Sigmoid colon (tissue), 4 donors: ENCODE measurements at regions not wholly inside any gene's neighbourhood (a gene's known extent, or its start where the extent isn't known, plus 50 kb on each side); places are given as distances from the start of the nearest gene placed in this dataset.

Experiments used
- CTCF ChIP-seq, 4 experiments: fragments of 450-650 bp in 3 of 4; fragments of 200-600 bp in 1 of 4; IDR thresholded peaks; one replicate each; pipeline ENCODE4 v1.5.1; 2016 to 2019; ENCODE audit warnings: antibody characterized with exemption in 4 of 4, mild to moderate bottlenecking in 3 of 4, moderate library complexity in 2 of 4
- EP300 ChIP-seq, 4 donors: sonication (generic); formaldehyde crosslinking; IDR thresholded peaks; one replicate each; pipeline ENCODE4 v1.6.1; 2017; ENCODE audit warnings: antibody characterized with exemption in 4 of 4
- POLR2A ChIP-seq, 2 donors: fragments of 450-650 bp; IDR thresholded peaks; one replicate each; pipeline ENCODE4 v1.6.1; 2016; ENCODE audit warnings: antibody characterized with exemption in 2 of 2, mild to moderate bottlenecking in 2 of 2, moderate library complexity in 2 of 2
- POLR2AphosphoS5 ChIP-seq, 4 donors: sonication (generic); formaldehyde crosslinking; IDR thresholded peaks; one replicate each; pipeline ENCODE4 v1.6.1; 2017; ENCODE audit warnings: antibody characterized with exemption in 4 of 4

GRCh38 chr1:55828044-55828443, 612.9 kb upstream of the USP24 start:
- no peak for TF ChIP-seq CTCF (IDR thresholded peaks at IDR 0.05)
- TF ChIP-seq POLR2A (IDR thresholded peaks at IDR 0.05), result no peak
- no peak for TF ChIP-seq EP300 (IDR thresholded peaks at IDR 0.05)
- no peak for TF ChIP-seq POLR2AphosphoS5 (IDR thresholded peaks at IDR 0.05)
